PC-9 (cell line): ENCODE measurements at regions not wholly inside any gene's neighbourhood (a gene's known extent, or its start where the extent isn't known, plus 50 kb on each side); places are given as distances from the start of the nearest gene placed in this dataset.

ENCODE experiments used
- BruUV-seq: library from RNA; stranded (reverse); fragments of 400-500 nt; replicated peaks from 2 replicates; lab custom pipeline; 2021; lab: Mats Ljungman, UMichigan
- CTCF ChIA-PET: fragments of 300-600 bp; sonication (Branson Sonifier 250); formaldehyde crosslinking; loops from one replicate; lab custom pipeline; 2022; ENCODE audit warnings: antibody characterized with exemption; lab: Charles Lee
- POLR2A ChIA-PET: fragments of 300-600 bp; sonication (Branson Sonifier 250); formaldehyde crosslinking; loops from one replicate; lab custom pipeline; 2022; ENCODE audit warnings: antibody characterized with exemption; ENCODE audit not compliant: unreplicated experiment; lab: Charles Lee
- DNase-seq, 2 experiments: peaks; one replicate each; pipeline versions ENCODE4 v3.0.0 to v3.0.0-alpha.2; 2015 to 2022; ENCODE audit warnings: mixed read lengths in 1 of 2
- H2AFZ ChIP-seq: fragments of 200-600 bp; sonication (generic); 2 replicates; pipeline ENCODE4 v1.8.1; 2017; ENCODE audit warnings: antibody characterized with exemption
- H3F3A ChIP-seq: fragments of 200-600 bp; sonication (generic); 2 replicates; pipeline ENCODE4 v1.8.1; 2017; ENCODE audit warnings: antibody characterized with exemption, mild to moderate bottlenecking, low read depth; ENCODE audit not compliant: insufficient read depth
- H3K27ac ChIP-seq: fragments of 200-600 bp; sonication (generic); 2 replicates; pipeline ENCODE4 v1.6.1; 2016; ENCODE audit warnings: mixed run types
- H3K27me3 ChIP-seq: fragments of 200-600 bp; sonication (generic); 2 replicates; pipeline ENCODE4 v1.6.1; 2016; ENCODE audit warnings: low read depth, mixed run types; ENCODE audit not compliant: insufficient read depth
- H3K36me3 ChIP-seq: fragments of 200-600 bp; sonication (generic); 2 replicates; pipeline ENCODE4 v1.6.1; 2016; ENCODE audit warnings: low read depth, mixed run types
- H3K4me1 ChIP-seq: fragments of 200-600 bp; sonication (generic); replicated peaks from 2 replicates; pipeline ENCODE4 v1.6.1; 2016; ENCODE audit warnings: mixed run types; ENCODE audit not compliant: insufficient read depth
- H3K4me2 ChIP-seq: fragments of 200-600 bp; sonication (generic); 2 replicates; pipeline ENCODE4 v1.6.1; 2017; ENCODE audit warnings: mixed run types
- H3K4me3 ChIP-seq: fragments of 200-600 bp; sonication (generic); 2 replicates; pipeline ENCODE4 v1.6.1; 2016; ENCODE audit warnings: mixed run types
- H3K79me2 ChIP-seq: fragments of 200-600 bp; sonication (generic); 2 replicates; pipeline ENCODE4 v1.6.1; 2017; ENCODE audit warnings: low read depth, mixed run types
- H3K9me2 ChIP-seq: fragments of 200-600 bp; sonication (generic); 2 replicates; pipeline ENCODE4 v1.8.1; 2017; ENCODE audit warnings: mild to moderate bottlenecking; ENCODE audit not compliant: insufficient read depth
- H3K9me3 ChIP-seq: fragments of 200-600 bp; sonication (generic); 2 replicates; pipeline ENCODE4 v1.8.1; 2016; ENCODE audit warnings: low read depth; ENCODE audit not compliant: insufficient read depth
- H4K20me1 ChIP-seq: fragments of 200-600 bp; sonication (generic); 2 replicates; pipeline ENCODE4 v1.8.1; 2017; ENCODE audit not compliant: insufficient read depth
- CTCF ChIP-seq: fragments of 200-600 bp; sonication (generic); conservative IDR thresholded peaks from 2 replicates; pipeline ENCODE4 v1.6.1; 2017; ENCODE audit warnings: mixed run types, antibody characterized with exemption, mild to moderate bottlenecking, moderate library complexity
- EZH2 ChIP-seq: fragments of 200-600 bp; sonication (generic); IDR thresholded peaks from 2 replicates; pipeline ENCODE4 v1.8.0; 2017; ENCODE audit warnings: antibody characterized with exemption, low read depth
- intact Hi-C: fragments of 100-400 bp; cut with micrococcal nuclease; formaldehyde crosslinking; loops from one replicate; pipeline ENCODE4 v1.10.0; 2022; ENCODE audit not compliant: unreplicated experiment

- Histone ChIP-seq H2AFZ (no peak overlapping the region), H3K9me3 (no peaks in the 10 kb centered on the region), H3K4me1 (peaks cover 21% of the 10 kb centered on the region), H3K27ac (no peak overlapping the region), H3K27me3 (no peaks in the 10 kb centered on the region), H3F3A (peaks cover 7% of the 10 kb centered on the region; the same call in 1 of the 2 replicates), H3K36me3 (no peaks in the 10 kb centered on the region), H3K4me3 (no peak overlapping the region), H3K9me2 (no peaks in the 10 kb centered on the region), H3K4me2 (no peak overlapping the region), H3K79me2 (no peaks in the 10 kb centered on the region), H4K20me1 (no peaks in the 10 kb centered on the region)
- BruUV-seq, result no TSS peak
- ChIA-PET CTCF (interaction anchor here (0.7 kb wide), 1 partner anchor 797 kb away, joined by 3 read pairs; no protein-coding TSS in a partner anchor), POLR2A (no interaction called here)
- no peak for TF ChIP-seq CTCF
- no peak for TF ChIP-seq EZH2
- no peak for DNase-seq
- intact Hi-C loops, result no loop called here
These were observed 268.4 kb upstream of the PLET1 start for GRCh38 chr11:112529071-112529470.

GRCh38 chr11:112532506-112532905 lies 271.8 kb upstream of the PLET1 start:
- Histone ChIP-seq H3K9me3 (no peaks in the 10 kb centered on the region), H3K4me2 (no peak overlapping the region), H2AFZ (no peak overlapping the region), H3K79me2 (no peaks in the 10 kb centered on the region), H3K4me1 (peaks cover 12% of the 10 kb centered on the region), H3K27me3 (no peaks in the 10 kb centered on the region), H3K36me3 (no peaks in the 10 kb centered on the region), H3K4me3 (no peak overlapping the region), H3K27ac (no peak overlapping the region), H4K20me1 (no peaks in the 10 kb centered on the region), H3K9me2 (no peaks in the 10 kb centered on the region), H3F3A (peaks cover 5% of the 10 kb centered on the region)
- CTCF ChIA-PET, result no interaction called here
- TF ChIP-seq CTCF (no peak), EZH2 (no peak)
- no peak for DNase-seq
- POLR2A ChIA-PET, result no interaction called here
- BruUV-seq, result no TSS peak
- intact Hi-C loops, result no loop called here

- H3K36me3 ChIP-seq, result no peaks in the 10 kb centered on the region
- no peak for TF ChIP-seq CTCF
- TF ChIP-seq EZH2, result no peak
- intact Hi-C loops, result no loop called here
- H3F3A ChIP-seq, result peaks cover 16% of the 10 kb centered on the region
- no peaks in the 10 kb centered on the region for H4K20me1 ChIP-seq
- H3K79me2 ChIP-seq, result no peaks in the 10 kb centered on the region
- H3K4me1 ChIP-seq, result peaks cover 21% of the 10 kb centered on the region
- no peaks in the 10 kb centered on the region for H3K27me3 ChIP-seq
- no TSS peak for BruUV-seq
- no peak for DNase-seq
- H3K27ac ChIP-seq, result no peak overlapping the region
- H3K9me3 ChIP-seq, result no peaks in the 10 kb centered on the region
- H2AFZ ChIP-seq, result no peak overlapping the region
- ChIA-PET POLR2A (no interaction called here), CTCF (no interaction called here)
- no peak overlapping the region for H3K4me3 ChIP-seq
- H3K9me2 ChIP-seq, result no peaks in the 10 kb centered on the region
- no peak overlapping the region for H3K4me2 ChIP-seq
These were observed 273.0 kb upstream of the PLET1 start for GRCh38 chr11:112533682-112534081.
